IMR-90 (cell line): ENCODE measurements at regions not wholly inside any gene's neighbourhood (a gene's known extent, or its start where the extent isn't known, plus 50 kb on each side); places are given as distances from the start of the nearest gene placed in this dataset.

Experiments
- ATAC-seq: fragments of 200-7000 bp; cut with Tn5 transposase; 2 replicates; pipeline ENCODE4 v1.9.1; 2020; ENCODE audit warnings: low read depth, mild to moderate bottlenecking, moderate library complexity
- BruUV-seq: library from RNA; stranded (reverse); fragments of 400-500 nt; replicated peaks from 2 replicates; lab custom pipeline; 2021; lab: Mats Ljungman, UMichigan
- CTCF ChIA-PET: fragments of 300-600 bp; formaldehyde crosslinking; extraction: SDS; loops from one replicate; lab custom pipeline; 2021; ENCODE audit warnings: antibody characterized with exemption; lab: Yijun Ruan, JAX
- POLR2A ChIA-PET: fragments of 300-600 bp; sonication (Branson Sonifier 250); formaldehyde crosslinking; loops from one replicate; lab custom pipeline; 2022; ENCODE audit warnings: antibody characterized with exemption; ENCODE audit not compliant: unreplicated experiment; lab: Charles Lee
- DNase-seq: peaks from one replicate; pipeline ENCODE4 v3.0.0; 2013
- H2AFZ ChIP-seq: replicated peaks from 2 replicates; pipeline ENCODE3; 2013; ENCODE audit warnings: low read length, mild to moderate bottlenecking; ENCODE audit not compliant: poor library complexity
- H2AK5ac ChIP-seq: 2 replicates; pipeline ENCODE4 v1.6.1; 2013; ENCODE audit warnings: low read depth, low read length, inconsistent platforms
- H2AK9ac ChIP-seq: replicated peaks from 2 replicates; pipeline ENCODE3; 2013; ENCODE audit warnings: mild to moderate bottlenecking, low read depth, low read length, moderate library complexity; ENCODE audit not compliant: poor library complexity
- H2BK120ac ChIP-seq: 2 replicates; pipeline ENCODE4 v1.6.1; 2013; ENCODE audit warnings: low read depth, low read length, inconsistent platforms
- H2BK15ac ChIP-seq: 3 replicates; pipeline ENCODE4 v1.6.1; 2013; ENCODE audit warnings: low read depth, low read length, inconsistent platforms
- H2BK20ac ChIP-seq: 2 replicates; pipeline ENCODE4 v1.6.1; 2013; ENCODE audit warnings: low read depth, mild to moderate bottlenecking, inconsistent platforms, low read length, moderate library complexity
- H2BK5ac ChIP-seq: 2 replicates; pipeline ENCODE4 v1.6.1; 2013; ENCODE audit warnings: mild to moderate bottlenecking, low read depth, low read length, inconsistent platforms; ENCODE audit not compliant: poor library complexity, severe bottlenecking
- H3K14ac ChIP-seq: replicated peaks from 2 replicates; pipeline ENCODE4 v1.6.1; 2013; ENCODE audit warnings: low read depth, low read length, inconsistent platforms
- H3K18ac ChIP-seq: 2 replicates; pipeline ENCODE4 v1.6.1; 2013; ENCODE audit warnings: low read depth, low read length, control low read depth
- H3K23ac ChIP-seq: 2 replicates; pipeline ENCODE4 v1.6.1; 2013; ENCODE audit warnings: low read depth, low read length, inconsistent platforms
- H3K27ac ChIP-seq: 2 replicates; pipeline ENCODE4 v1.5.1; 2013; ENCODE audit warnings: mild to moderate bottlenecking, control low read depth, low read length; ENCODE audit not compliant: insufficient read depth
- H3K27me3 ChIP-seq: 2 replicates; pipeline ENCODE4 v1.6.1; 2013; ENCODE audit warnings: low read length; ENCODE audit not compliant: control insufficient read depth, insufficient read depth
- H3K36me3 ChIP-seq: 2 replicates; pipeline ENCODE4 v1.6.1; 2013; ENCODE audit warnings: low read length, mixed read lengths; ENCODE audit not compliant: control insufficient read depth, insufficient read depth
- H3K4ac ChIP-seq: 2 replicates; pipeline ENCODE4 v1.6.1; 2013; ENCODE audit warnings: low read depth, low read length, inconsistent platforms
- H3K4me1 ChIP-seq: 2 replicates; pipeline ENCODE4 v1.6.1; 2013; ENCODE audit warnings: low read length, mixed read lengths; ENCODE audit not compliant: control insufficient read depth, insufficient read depth
- H3K4me2 ChIP-seq: 2 replicates; pipeline ENCODE4 v1.6.1; 2013; ENCODE audit warnings: low read depth, mild to moderate bottlenecking, control low read depth, low read length, moderate library complexity
- H3K4me3 ChIP-seq: 2 replicates; pipeline ENCODE4 v1.5.1; 2013; ENCODE audit warnings: low read depth, mild to moderate bottlenecking, control low read depth, low read length, moderate library complexity; ENCODE audit not compliant: insufficient read depth
- H3K56ac ChIP-seq: 2 replicates; pipeline ENCODE4 v1.6.1; 2013; ENCODE audit warnings: low read length, inconsistent platforms; ENCODE audit not compliant: insufficient read depth; ENCODE audit errors: extremely low read depth
- H3K79me1 ChIP-seq, 2 experiments: 2 replicates each; pipeline ENCODE4 v1.6.1; 2013; ENCODE audit warnings: low read length in 2 of 2, inconsistent platforms in 1 of 2, low read depth in 1 of 2
- H3K9ac ChIP-seq: 2 replicates; pipeline ENCODE4 v1.6.1; 2013; ENCODE audit warnings: low read depth, low read length, control low read depth
- H3K9me1 ChIP-seq: 2 replicates; pipeline ENCODE4 v1.6.1; 2013; ENCODE audit warnings: low read length, inconsistent platforms; ENCODE audit not compliant: insufficient read depth
- H3K9me3 ChIP-seq: 2 replicates; pipeline ENCODE4 v1.6.1; 2013; ENCODE audit warnings: low read length; ENCODE audit not compliant: control insufficient read depth, insufficient read depth
- H4K20me1 ChIP-seq: 2 replicates; pipeline ENCODE4 v1.6.1; 2013; ENCODE audit warnings: low read length, inconsistent platforms; ENCODE audit not compliant: insufficient read depth
- H4K5ac ChIP-seq: 2 replicates; pipeline ENCODE4 v1.6.1; 2013; ENCODE audit warnings: mild to moderate bottlenecking, low read depth, low read length, control low read depth
- H4K8ac ChIP-seq, 2 experiments: 2 replicates each; pipeline ENCODE4 v1.6.1; 2013; ENCODE audit warnings: low read depth in 2 of 2, low read length in 2 of 2, control low read depth in 1 of 2, inconsistent platforms in 1 of 2
- H4K91ac ChIP-seq: 2 replicates; pipeline ENCODE4 v1.6.1; 2013; ENCODE audit warnings: low read depth, low read length, inconsistent platforms; ENCODE audit not compliant: insufficient read depth
- RFX5 ChIP-seq: IDR thresholded peaks from 2 replicates; pipeline ENCODE4 v1.8.0; 2012; ENCODE audit warnings: low read depth, mild to moderate bottlenecking, low read length, moderate library complexity
- WGBS, 2 experiments: methylation state at CpG; one replicate each; pipeline versions ENCODE4 v1.1.5 to v1.1.7; 2013; ENCODE audit warnings: missing lambda C conversion rate in 2 of 2; ENCODE audit not compliant: insufficient read length in 1 of 2; ENCODE audit errors: extremely low coverage in 2 of 2; 5-methylcytosine and 5-hydroxymethylcytosine counted together
- dilution Hi-C: fragments of 300-500 bp; cut with HindIII; formaldehyde crosslinking; loops from one replicate; pipeline ENCODE4 v1.14.3; 2018; ENCODE audit warnings: low sequenced_read_pairs; ENCODE audit not compliant: unreplicated experiment
- in situ Hi-C: fragments of 300-500 bp; cut with MboI; formaldehyde crosslinking; loops from 3 replicates; pipeline ENCODE4 v1.14.3; 2019; ENCODE audit warnings: low sequenced_read_pairs, inconsistent platforms, mixed read lengths
- intact Hi-C: fragments of 100-400 bp; cut with micrococcal nuclease; formaldehyde crosslinking; loops from 2 replicates; pipeline ENCODE4 v1.10.0; 2022

DNA sequence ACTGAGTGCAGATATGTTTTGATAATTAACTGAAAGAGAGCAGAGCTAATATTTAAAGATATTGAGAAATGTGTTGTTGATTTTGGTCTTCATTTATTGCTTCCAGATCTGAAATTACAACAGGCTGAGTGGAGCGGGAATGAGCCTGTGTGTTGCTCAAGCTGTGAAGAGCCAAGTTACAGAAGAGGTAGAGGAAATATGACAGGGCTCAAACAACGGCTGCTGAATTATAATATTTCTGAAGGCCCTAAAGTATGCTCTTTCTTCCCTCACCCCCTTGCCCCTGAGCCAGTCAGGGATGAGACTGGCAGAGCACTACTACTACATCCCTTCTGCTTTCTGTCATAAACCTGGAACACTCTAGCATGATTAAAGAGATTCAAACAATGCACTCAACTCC, 115.6 kb downstream of the FANCF start:
- no peak overlapping the region for H2AFZ ChIP-seq
- H3K9me1 ChIP-seq = no peaks in the 10 kb centered on the region
- H3K9ac ChIP-seq = no peak overlapping the region
- no peak overlapping the region for H3K4me2 ChIP-seq
- ChIA-PET CTCF (interaction anchor here (0.6 kb wide), 1 partner anchor 30 kb away, joined by 3 read pairs; no protein-coding TSS in a partner anchor), POLR2A (no interaction called here)
- H3K14ac ChIP-seq = no peak overlapping the region
- H4K91ac ChIP-seq = no peak overlapping the region
- no peak overlapping the region for H3K56ac ChIP-seq
- no peak overlapping the region for H4K5ac ChIP-seq
- intact Hi-C loops (no loop called here), dilution Hi-C loops (no loop called here), in situ Hi-C loops (no loop called here)
- H2AK9ac ChIP-seq = no peak overlapping the region
- no peak for TF ChIP-seq RFX5
- H4K20me1 ChIP-seq = no peaks in the 10 kb centered on the region
- H3K9me3 ChIP-seq = no peaks in the 10 kb centered on the region
- H3K18ac ChIP-seq = no peak overlapping the region
- BruUV-seq = no TSS peak
- H3K79me1 ChIP-seq = no peaks in the 10 kb centered on the region
- no peaks in the 10 kb centered on the region for H3K4me1 ChIP-seq
- no peak overlapping the region for H4K8ac ChIP-seq
- no peak overlapping the region for H3K23ac ChIP-seq
- H3K36me3 ChIP-seq = no peaks in the 10 kb centered on the region
- no CpG with 5 or more reads among the region's 2 CpGs for WGBS, 2 experiments
- no peak overlapping the region for H2BK120ac ChIP-seq
- no peak overlapping the region for H3K27ac ChIP-seq
- no peak overlapping the region for H2AK5ac ChIP-seq
- DNase-seq (no peak), ATAC-seq (no peak)
- no peak overlapping the region for H3K4me3 ChIP-seq
- H3K4ac ChIP-seq = no peak overlapping the region
- H2BK15ac ChIP-seq = no peak overlapping the region
- H3K27me3 ChIP-seq = no peaks in the 10 kb centered on the region
- no peak overlapping the region for H2BK5ac ChIP-seq
- H2BK20ac ChIP-seq = no peak overlapping the region
